AG04449 (cell line): ENCODE measurements at regions not wholly inside any gene's neighbourhood (a gene's known extent, or its start where the extent isn't known, plus 50 kb on each side); places are given as distances from the start of the nearest gene placed in this dataset.

Experiments
- CTCF ChIA-PET: fragments of 350-600 bp; formaldehyde crosslinking; extraction: SDS; loops from one replicate; lab custom pipeline; 2021; ENCODE audit warnings: antibody characterized with exemption; lab: Yijun Ruan, JAX
- POLR2A ChIA-PET: fragments of 400-600, 350-600 bp; formaldehyde crosslinking; extraction: SDS; loops from one replicate; lab custom pipeline; 2020; ENCODE audit warnings: antibody characterized with exemption, inconsistent platforms; lab: Yijun Ruan, JAX
- DNase-seq: peaks from one replicate; pipeline ENCODE4 v3.0.0-alpha.2; 2010; ENCODE audit warnings: low read depth, low spot score
- H3K4me3 ChIP-seq: 2 replicates; pipeline ENCODE4 v1.5.1; 2011; ENCODE audit warnings: low read depth, mild to moderate bottlenecking, control low read depth, low read length
- CTCF ChIP-seq: IDR thresholded peaks from one replicate; pipeline ENCODE4 v1.5.1; 2011; ENCODE audit warnings: mild to moderate bottlenecking, moderate library complexity, low read length, control low read depth, inconsistent platforms; ENCODE audit not compliant: insufficient read depth; ENCODE audit errors: missing control alignments

- DNase-seq = no peak
- CTCF ChIA-PET = no interaction called here
- no peak overlapping the region for H3K4me3 ChIP-seq
- TF ChIP-seq CTCF = no peak
- POLR2A ChIA-PET = no interaction called here
Observed at GRCh38 chr2:217299590-217299989, 439.7 kb upstream of the TNP1 start.

- ChIA-PET POLR2A (no interaction called here), CTCF (no interaction called here)
- DNase-seq = no peak
- no peak for TF ChIP-seq CTCF
- no peak overlapping the region for H3K4me3 ChIP-seq
Observed at GRCh38 chr2:217297096-217297495, 437.2 kb upstream of the TNP1 start.

- ChIA-PET POLR2A (no interaction called here), CTCF (interaction anchor here (0.6 to 2.2 kb wide), 2 partner anchors 10 to 323 kb away, joined by 3 to 7 read pairs; no protein-coding TSS in a partner anchor)
- no peak overlapping the region for H3K4me3 ChIP-seq
- no peak for TF ChIP-seq CTCF
- DNase-seq = no peak
Observed at GRCh38 chr2:217294818-217295217, 435.0 kb upstream of the TNP1 start.

GRCh38 chr2:217294211-217294610, 434.3 kb upstream of the TNP1 start:
- ChIA-PET POLR2A (no interaction called here), CTCF (interaction anchor here (0.6 to 2.2 kb wide), 3 partner anchors 10 to 324 kb away, joined by 3 to 7 read pairs (median 4); no protein-coding TSS in a partner anchor)
- no peak for DNase-seq
- no peak for TF ChIP-seq CTCF
- H3K4me3 ChIP-seq = no peak overlapping the region

GRCh38 chr2:217293607-217294006, 433.7 kb upstream of the TNP1 start:
- ChIA-PET CTCF (interaction anchor here (0.7 to 2.2 kb wide), 2 partner anchors 11 to 217 kb away, joined by 4 to 7 read pairs; no protein-coding TSS in a partner anchor), POLR2A (no interaction called here)
- TF ChIP-seq CTCF = no peak
- no peak overlapping the region for H3K4me3 ChIP-seq
- no peak for DNase-seq

GRCh38 chr2:217293046-217293445, 433.2 kb upstream of the TNP1 start:
- no peak for TF ChIP-seq CTCF
- POLR2A ChIA-PET = no interaction called here
- H3K4me3 ChIP-seq = no peak overlapping the region
- CTCF ChIA-PET = interaction anchor here (2.2 kb wide), 1 partner anchor 12 kb away, joined by 7 read pairs; no protein-coding TSS in a partner anchor
- DNase-seq = no peak
